NB4 (cell line): ENCODE measurements at regions not wholly inside any gene's neighbourhood (a gene's known extent, or its start where the extent isn't known, plus 50 kb on each side); places are given as distances from the start of the nearest gene placed in this dataset.
"Not testable (repeated sequence)": the region's sequence is repeated elsewhere in the genome, so short reads cannot be mapped to it uniquely, and the experiment has no call there.

ENCODE experiments used
- POLR2A ChIP-seq: IDR thresholded peaks from 2 replicates; pipeline ENCODE4 v1.6.1; 2011; ENCODE audit warnings: mild to moderate bottlenecking; ENCODE audit not compliant: insufficient read length; ENCODE audit errors: extremely low read depth
- TF ChIP-seq, protein P1 (sequence below): IDR thresholded peaks from one replicate; pipeline ENCODE4 v1.5.1; 2012; ENCODE audit warnings: low read depth, low read length
- TF ChIP-seq, protein P2 (sequence below): IDR thresholded peaks from 2 replicates; pipeline ENCODE4 v1.6.1; 2011; ENCODE audit warnings: low read depth, low read length

DNA sequence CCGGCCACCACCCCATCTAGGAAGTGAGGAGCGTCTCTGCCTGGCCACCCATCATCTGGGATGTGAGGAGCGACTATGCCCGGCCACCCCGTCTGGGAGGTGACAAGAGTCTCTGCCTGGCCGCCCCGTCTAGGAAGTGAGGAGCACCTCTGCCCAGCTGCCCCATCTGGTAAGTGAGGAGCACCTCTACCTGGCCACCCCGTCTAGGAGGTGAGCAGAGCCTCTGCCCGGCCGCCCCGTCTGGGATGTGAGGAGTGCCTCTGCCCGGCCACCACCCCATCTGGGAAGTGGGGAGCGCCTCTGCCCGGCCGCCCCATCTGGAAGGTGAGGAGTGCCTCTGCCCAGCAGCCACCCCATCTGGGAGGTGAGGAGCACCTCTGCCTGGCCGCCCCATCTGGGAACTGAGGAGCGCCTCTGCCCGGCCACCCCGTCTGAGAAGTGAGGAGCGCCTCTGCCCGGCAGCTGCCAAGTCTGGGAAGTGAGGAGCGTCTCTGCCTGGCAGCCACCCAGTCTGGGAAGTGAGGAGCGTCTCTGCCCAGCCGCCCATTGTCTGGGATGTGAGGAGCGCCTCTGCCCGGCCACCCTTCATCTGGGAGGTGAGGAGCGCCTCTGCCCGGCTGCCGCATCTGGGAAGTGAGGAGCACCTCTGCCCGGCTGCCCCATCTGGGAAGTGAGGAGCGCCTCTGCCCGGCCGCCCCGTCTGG lies 164.4 kb downstream of the CENPC start:
- TF ChIP-seq, protein P1, sequence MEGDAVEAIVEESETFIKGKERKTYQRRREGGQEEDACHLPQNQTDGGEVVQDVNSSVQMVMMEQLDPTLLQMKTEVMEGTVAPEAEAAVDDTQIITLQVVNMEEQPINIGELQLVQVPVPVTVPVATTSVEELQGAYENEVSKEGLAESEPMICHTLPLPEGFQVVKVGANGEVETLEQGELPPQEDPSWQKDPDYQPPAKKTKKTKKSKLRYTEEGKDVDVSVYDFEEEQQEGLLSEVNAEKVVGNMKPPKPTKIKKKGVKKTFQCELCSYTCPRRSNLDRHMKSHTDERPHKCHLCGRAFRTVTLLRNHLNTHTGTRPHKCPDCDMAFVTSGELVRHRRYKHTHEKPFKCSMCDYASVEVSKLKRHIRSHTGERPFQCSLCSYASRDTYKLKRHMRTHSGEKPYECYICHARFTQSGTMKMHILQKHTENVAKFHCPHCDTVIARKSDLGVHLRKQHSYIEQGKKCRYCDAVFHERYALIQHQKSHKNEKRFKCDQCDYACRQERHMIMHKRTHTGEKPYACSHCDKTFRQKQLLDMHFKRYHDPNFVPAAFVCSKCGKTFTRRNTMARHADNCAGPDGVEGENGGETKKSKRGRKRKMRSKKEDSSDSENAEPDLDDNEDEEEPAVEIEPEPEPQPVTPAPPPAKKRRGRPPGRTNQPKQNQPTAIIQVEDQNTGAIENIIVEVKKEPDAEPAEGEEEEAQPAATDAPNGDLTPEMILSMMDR: not testable (repeated sequence)
- TF ChIP-seq, protein P2, sequence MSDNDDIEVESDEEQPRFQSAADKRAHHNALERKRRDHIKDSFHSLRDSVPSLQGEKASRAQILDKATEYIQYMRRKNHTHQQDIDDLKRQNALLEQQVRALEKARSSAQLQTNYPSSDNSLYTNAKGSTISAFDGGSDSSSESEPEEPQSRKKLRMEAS: not testable (repeated sequence)
- TF ChIP-seq POLR2A: not testable (repeated sequence)
